ENCODE measurements at regions not wholly inside any gene's neighbourhood (a gene's known extent, or its start where the extent isn't known, plus 50 kb on each side); places are given as distances from the start of the nearest gene placed in this dataset.
"Not testable (repeated sequence)": the region's sequence is repeated elsewhere in the genome, so short reads cannot be mapped to it uniquely, and the experiment has no call there.

- TF ChIP-seq, protein P1, sequence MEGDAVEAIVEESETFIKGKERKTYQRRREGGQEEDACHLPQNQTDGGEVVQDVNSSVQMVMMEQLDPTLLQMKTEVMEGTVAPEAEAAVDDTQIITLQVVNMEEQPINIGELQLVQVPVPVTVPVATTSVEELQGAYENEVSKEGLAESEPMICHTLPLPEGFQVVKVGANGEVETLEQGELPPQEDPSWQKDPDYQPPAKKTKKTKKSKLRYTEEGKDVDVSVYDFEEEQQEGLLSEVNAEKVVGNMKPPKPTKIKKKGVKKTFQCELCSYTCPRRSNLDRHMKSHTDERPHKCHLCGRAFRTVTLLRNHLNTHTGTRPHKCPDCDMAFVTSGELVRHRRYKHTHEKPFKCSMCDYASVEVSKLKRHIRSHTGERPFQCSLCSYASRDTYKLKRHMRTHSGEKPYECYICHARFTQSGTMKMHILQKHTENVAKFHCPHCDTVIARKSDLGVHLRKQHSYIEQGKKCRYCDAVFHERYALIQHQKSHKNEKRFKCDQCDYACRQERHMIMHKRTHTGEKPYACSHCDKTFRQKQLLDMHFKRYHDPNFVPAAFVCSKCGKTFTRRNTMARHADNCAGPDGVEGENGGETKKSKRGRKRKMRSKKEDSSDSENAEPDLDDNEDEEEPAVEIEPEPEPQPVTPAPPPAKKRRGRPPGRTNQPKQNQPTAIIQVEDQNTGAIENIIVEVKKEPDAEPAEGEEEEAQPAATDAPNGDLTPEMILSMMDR (IDR thresholded peaks at IDR 0.05) = not testable (repeated sequence)
- TF ChIP-seq POLR2A (IDR thresholded peaks at IDR 0.05) = not testable (repeated sequence)
Observed at GRCh38 chr15:101958656-101959055, 146.7 kb downstream of the OR4F15 start.
